ENCODE measurements at regions not wholly inside any gene's neighbourhood (a gene's known extent, or its start where the extent isn't known, plus 50 kb on each side); places are given as distances from the start of the nearest gene placed in this dataset.

DNA sequence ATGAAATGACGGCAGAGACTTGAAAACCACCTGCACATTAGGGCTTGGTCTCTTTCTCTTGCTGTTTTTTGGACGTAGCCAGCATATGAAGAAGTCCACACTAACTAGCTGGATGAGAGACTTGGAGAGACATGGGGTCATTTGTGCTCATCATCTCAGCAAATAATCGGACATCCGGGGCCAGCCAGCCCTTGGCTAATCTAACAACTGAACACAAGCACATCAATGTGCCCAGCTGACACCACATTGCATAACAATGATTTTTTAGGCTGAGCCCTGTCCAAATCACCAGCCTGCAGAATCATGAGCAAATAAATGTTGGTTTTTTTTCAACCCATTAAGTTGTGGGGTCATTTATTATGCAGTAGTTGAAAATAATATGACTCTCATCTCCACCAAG lies 460.3 kb upstream of the LARGE1 start:
- H3K27ac ChIP-seq (replicated peaks in 1 of 4), result no peak overlapping the region
- DNase-seq (ENCODE audit: extremely low spot score), result no peak
- H3K4me1 ChIP-seq, result no peaks in the 10 kb centered on the region
- no peaks in the 10 kb centered on the region for H3K9me3 ChIP-seq
- TF ChIP-seq POLR2AphosphoS5 (IDR thresholded peaks at IDR 0.05), result no peak
- TF ChIP-seq EP300 (IDR thresholded peaks at IDR 0.05), result no peak
- 85% methylated on average over 4 of the region's 4 CpGs for WGBS
- no peaks in the 10 kb centered on the region for H3K36me3 ChIP-seq
- intact Hi-C loops (cut with DNase I), result no loop called here
- no peaks in the 10 kb centered on the region for H3K27me3 ChIP-seq
- H3K4me3 ChIP-seq, result no peak overlapping the region

DNA sequence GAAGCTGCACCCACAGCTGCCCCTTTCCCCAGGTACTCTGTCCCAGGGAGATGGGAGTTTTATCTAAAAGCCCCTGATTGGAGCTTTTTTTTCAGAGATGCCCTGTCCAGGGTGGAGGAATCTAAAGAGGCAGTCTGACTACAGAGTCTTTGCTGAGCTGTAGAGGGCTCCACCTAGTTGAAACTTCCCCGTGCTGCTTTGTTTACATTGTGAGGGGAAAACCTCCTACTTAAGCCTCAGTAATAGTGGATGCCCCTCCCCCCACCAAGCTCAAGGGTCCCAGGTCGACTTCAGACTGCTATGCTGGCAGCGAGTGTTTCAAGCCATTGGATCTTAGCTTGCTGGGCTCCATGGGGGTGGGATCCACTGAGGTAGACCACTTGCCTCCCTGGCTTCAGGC lies 470.1 kb upstream of the LARGE1 start:
- no peak for TF ChIP-seq EP300 (IDR thresholded peaks at IDR 0.05)
- no peak for TF ChIP-seq POLR2A (IDR thresholded peaks at IDR 0.05; ENCODE audit: low read depth)
- no peak for TF ChIP-seq POLR2AphosphoS5 (IDR thresholded peaks at IDR 0.05)
- TF ChIP-seq, protein P1, sequence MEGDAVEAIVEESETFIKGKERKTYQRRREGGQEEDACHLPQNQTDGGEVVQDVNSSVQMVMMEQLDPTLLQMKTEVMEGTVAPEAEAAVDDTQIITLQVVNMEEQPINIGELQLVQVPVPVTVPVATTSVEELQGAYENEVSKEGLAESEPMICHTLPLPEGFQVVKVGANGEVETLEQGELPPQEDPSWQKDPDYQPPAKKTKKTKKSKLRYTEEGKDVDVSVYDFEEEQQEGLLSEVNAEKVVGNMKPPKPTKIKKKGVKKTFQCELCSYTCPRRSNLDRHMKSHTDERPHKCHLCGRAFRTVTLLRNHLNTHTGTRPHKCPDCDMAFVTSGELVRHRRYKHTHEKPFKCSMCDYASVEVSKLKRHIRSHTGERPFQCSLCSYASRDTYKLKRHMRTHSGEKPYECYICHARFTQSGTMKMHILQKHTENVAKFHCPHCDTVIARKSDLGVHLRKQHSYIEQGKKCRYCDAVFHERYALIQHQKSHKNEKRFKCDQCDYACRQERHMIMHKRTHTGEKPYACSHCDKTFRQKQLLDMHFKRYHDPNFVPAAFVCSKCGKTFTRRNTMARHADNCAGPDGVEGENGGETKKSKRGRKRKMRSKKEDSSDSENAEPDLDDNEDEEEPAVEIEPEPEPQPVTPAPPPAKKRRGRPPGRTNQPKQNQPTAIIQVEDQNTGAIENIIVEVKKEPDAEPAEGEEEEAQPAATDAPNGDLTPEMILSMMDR (IDR thresholded peaks at IDR 0.05), result no peak
- H3K27me3 ChIP-seq, result no peaks in the 10 kb centered on the region
- H3K4me1 ChIP-seq, result no peaks in the 10 kb centered on the region
- H3K36me3 ChIP-seq, result no peaks in the 10 kb centered on the region
- H3K4me3 ChIP-seq, result no peak overlapping the region
- intact Hi-C loops (cut with DNase I), result no loop called here
- no peak for DNase-seq (ENCODE audit: extremely low spot score)
- peaks cover 0 to 8% (median 0%) of the 10 kb centered on the region in 4 donors for H3K9me3 ChIP-seq
- WGBS, result 75% methylated on average over 2 of the region's 3 CpGs
- H3K27ac ChIP-seq (replicated peaks in 1 of 4), result no peak overlapping the region

DNA sequence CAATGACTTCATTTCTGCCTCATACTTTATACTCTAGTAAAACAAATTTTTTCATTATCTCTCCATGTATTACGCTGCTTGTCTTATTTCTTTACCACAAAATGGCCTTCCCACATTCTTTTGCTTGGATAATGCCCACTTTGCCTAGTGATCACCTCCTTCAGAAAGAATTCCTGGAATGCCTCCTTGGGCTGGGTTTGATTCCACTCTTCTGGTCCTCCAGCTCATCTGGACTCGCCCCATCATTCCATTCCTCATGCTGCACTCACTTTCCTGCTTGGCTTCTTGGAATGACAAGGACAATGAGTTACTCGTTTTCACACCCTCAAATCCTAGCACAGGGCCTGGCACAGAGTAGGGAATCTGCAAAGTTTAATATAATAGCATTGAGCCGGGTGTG lies 475.1 kb upstream of the LARGE1 start:
- intact Hi-C loops (cut with DNase I), result no loop called here
- no peak overlapping the region for H3K27ac ChIP-seq (replicated peaks in 1 of 4)
- DNase-seq (ENCODE audit: extremely low spot score), result no peak
- H3K9me3 ChIP-seq, result peaks cover 0 to 3% (median 0%) of the 10 kb centered on the region in 4 donors
- H3K4me3 ChIP-seq, result no peak overlapping the region
- WGBS, result 78% methylated on average over 4 of the region's 4 CpGs
- H3K27me3 ChIP-seq, result no peaks in the 10 kb centered on the region
- TF ChIP-seq POLR2A (IDR thresholded peaks at IDR 0.05; ENCODE audit: low read depth) (no peak), POLR2AphosphoS5 (IDR thresholded peaks at IDR 0.05) (no peak), EP300 (IDR thresholded peaks at IDR 0.05) (no peak)
- TF ChIP-seq, protein P1 (IDR thresholded peaks at IDR 0.05), result no peak
- H3K36me3 ChIP-seq, result no peaks in the 10 kb centered on the region
- no peaks in the 10 kb centered on the region for H3K4me1 ChIP-seq

GRCh38 chr22:34403667-34404066 lies 483.4 kb upstream of the LARGE1 start:
- 79% methylated on average over 2 of the region's 2 CpGs for WGBS

DNA sequence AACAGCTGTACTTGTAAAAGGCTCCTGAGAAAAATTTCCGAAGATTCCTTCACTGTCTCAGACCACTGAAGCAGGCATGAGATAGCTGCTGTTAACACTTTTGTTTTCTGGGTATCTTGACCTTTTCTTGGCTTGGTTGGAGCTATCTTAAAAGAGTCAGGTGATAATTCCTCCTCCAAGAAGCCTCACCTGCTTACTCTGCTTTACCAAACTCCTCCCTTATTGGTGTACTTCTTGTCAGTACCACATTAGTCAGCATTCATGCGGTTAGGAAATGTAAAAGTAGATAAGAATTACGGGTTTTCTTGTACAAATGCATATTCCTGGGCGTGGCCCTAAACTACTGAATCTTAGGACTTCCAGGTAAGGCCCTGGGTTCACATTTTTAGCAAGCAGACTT lies 489.8 kb upstream of the LARGE1 start:
- no peak overlapping the region for H3K4me3 ChIP-seq
- intact Hi-C loops (cut with DNase I), result no loop called here
- H3K27ac ChIP-seq (replicated peaks in 1 of 4), result no peak overlapping the region
- H3K9me3 ChIP-seq, result no peaks in the 10 kb centered on the region
- no peaks in the 10 kb centered on the region for H3K27me3 ChIP-seq
- WGBS, result 51% methylated on average over 4 of the region's 4 CpGs
- no peak for TF ChIP-seq POLR2AphosphoS5 (IDR thresholded peaks at IDR 0.05)
- TF ChIP-seq, protein P1 (IDR thresholded peaks at IDR 0.05), result no peak
- no peak for TF ChIP-seq EP300 (IDR thresholded peaks at IDR 0.05)
- TF ChIP-seq POLR2A (IDR thresholded peaks at IDR 0.05; ENCODE audit: low read depth), result no peak
- H3K4me1 ChIP-seq, result no peaks in the 10 kb centered on the region
- no peaks in the 10 kb centered on the region for H3K36me3 ChIP-seq
- DNase-seq (ENCODE audit: extremely low spot score), result no peak

More at GRCh38 chr22:34403667-34404066, 483.4 kb upstream of the LARGE1 start:
- Histone ChIP-seq H3K27ac (replicated peaks in 1 of 4) (no peak overlapping the region), H3K9me3 (no peaks in the 10 kb centered on the region), H3K36me3 (no peaks in the 10 kb centered on the region), H3K4me1 (no peaks in the 10 kb centered on the region), H3K4me3 (no peak overlapping the region), H3K27me3 (no peaks in the 10 kb centered on the region)
- DNase-seq (ENCODE audit: extremely low spot score), result no peak
- TF ChIP-seq, protein P1 (IDR thresholded peaks at IDR 0.05), result no peak
- no peak for TF ChIP-seq POLR2A (IDR thresholded peaks at IDR 0.05; ENCODE audit: low read depth)
- no peak for TF ChIP-seq EP300 (IDR thresholded peaks at IDR 0.05)
- no peak for TF ChIP-seq POLR2AphosphoS5 (IDR thresholded peaks at IDR 0.05)
- intact Hi-C loops (cut with DNase I), result no loop called here
